ENCODE measurements at regions not wholly inside any gene's neighbourhood (a gene's known extent, or its start where the extent isn't known, plus 50 kb on each side); places are given as distances from the start of the nearest gene placed in this dataset.

DNA sequence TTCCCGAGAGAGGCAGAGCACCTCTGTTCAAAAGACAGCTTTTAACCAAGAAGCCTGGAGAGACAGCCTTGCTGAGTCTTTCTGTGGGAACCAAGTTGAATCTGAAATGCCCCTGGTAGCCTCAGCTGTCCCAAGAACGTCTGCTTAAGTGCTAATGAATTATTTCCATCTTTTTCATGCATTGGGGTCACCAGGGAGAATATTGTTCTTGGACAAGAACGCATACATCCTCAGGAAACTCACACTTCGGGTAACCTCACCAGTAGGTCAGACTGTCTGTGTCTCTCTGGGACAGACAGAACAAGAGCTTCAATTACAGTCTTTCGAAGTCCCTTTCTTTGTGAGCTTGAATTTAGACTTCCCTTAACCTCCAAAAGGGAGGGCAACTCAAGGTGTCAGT lies 134.6 kb upstream of the ADAMTS18 start:
- TF ChIP-seq, protein P1, sequence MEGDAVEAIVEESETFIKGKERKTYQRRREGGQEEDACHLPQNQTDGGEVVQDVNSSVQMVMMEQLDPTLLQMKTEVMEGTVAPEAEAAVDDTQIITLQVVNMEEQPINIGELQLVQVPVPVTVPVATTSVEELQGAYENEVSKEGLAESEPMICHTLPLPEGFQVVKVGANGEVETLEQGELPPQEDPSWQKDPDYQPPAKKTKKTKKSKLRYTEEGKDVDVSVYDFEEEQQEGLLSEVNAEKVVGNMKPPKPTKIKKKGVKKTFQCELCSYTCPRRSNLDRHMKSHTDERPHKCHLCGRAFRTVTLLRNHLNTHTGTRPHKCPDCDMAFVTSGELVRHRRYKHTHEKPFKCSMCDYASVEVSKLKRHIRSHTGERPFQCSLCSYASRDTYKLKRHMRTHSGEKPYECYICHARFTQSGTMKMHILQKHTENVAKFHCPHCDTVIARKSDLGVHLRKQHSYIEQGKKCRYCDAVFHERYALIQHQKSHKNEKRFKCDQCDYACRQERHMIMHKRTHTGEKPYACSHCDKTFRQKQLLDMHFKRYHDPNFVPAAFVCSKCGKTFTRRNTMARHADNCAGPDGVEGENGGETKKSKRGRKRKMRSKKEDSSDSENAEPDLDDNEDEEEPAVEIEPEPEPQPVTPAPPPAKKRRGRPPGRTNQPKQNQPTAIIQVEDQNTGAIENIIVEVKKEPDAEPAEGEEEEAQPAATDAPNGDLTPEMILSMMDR (IDR thresholded peaks at IDR 0.05; ENCODE audit: extremely low read depth in 1 of 2, insufficient read depth in 1 of 2, low read depth in 1 of 2, low read length in 2 of 2): no peak
- TF ChIP-seq EZH2 (IDR thresholded peaks at IDR 0.05; ENCODE audit: borderline replicate concordance, low read depth, low read length, severe bottlenecking) (no peak), GATA2 (IDR thresholded peaks at IDR 0.05; ENCODE audit: insufficient read depth, insufficient read length, low read depth, low read length) (no peak), POLR2AphosphoS5 (IDR thresholded peaks at IDR 0.05; ENCODE audit: insufficient read depth, low read depth, low read length) (peak; percentile 48), POLR2A (IDR thresholded peaks at IDR 0.05; ENCODE audit: low read depth, low read length) (no peak)

Data from endothelial cell of umbilical vein (primary cell).